HL-60/S4 treated with retinoic acid at 250 ng/mL for 4 days and 3 days (cell line): ENCODE measurements at regions not wholly inside any gene's neighbourhood (a gene's known extent, or its start where the extent isn't known, plus 50 kb on each side); places are given as distances from the start of the nearest gene placed in this dataset.
"Not testable (repeated sequence)": the region's sequence is repeated elsewhere in the genome, so short reads cannot be mapped to it uniquely, and the experiment has no call there.

Experiments
- in situ Hi-C: fragments of 300-500 bp; cut with MboI; formaldehyde crosslinking; loops from 2 replicates; pipeline ENCODE4 v1.7.0; 2022; ENCODE audit warnings: low sequenced_read_pairs

DNA sequence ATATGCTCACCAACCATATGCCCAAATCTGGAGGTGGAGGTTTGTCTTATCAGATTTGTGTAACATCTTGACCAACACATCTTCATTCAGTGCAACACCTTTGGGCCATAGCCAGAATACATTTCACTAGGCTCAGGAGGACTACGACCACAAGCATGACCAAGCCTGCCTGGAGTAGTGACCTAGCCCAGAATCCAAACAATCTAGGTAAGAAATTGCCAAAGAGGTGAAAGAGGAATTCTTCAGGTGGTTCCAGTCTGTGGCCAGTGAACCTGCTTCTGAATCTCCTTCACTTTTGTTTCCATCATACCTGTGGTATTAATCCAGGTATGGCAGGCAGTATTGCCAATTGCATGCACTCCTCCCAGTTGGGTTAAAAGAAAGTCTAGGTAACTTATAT, 112.8 kb upstream of the RAB18 start:
- in situ Hi-C loops = no loop called here

DNA sequence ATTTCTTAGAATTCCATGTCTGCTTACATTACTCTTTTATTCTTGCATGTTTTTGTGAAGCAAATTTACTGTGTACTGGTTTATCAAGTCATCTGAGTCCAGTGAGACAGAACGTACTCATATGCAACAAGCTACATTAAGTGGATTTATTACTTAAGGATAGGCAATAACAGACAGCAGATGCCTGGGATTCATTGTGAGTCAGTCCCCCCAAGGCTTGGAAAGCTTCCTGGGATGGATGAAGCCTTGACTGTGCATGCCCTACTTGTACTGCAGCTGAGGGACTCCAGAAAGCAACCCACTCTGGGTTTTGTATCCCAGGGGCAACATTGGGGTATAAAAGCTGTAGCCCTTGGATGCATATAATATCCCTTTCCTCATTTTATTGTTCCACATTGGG, 113.4 kb upstream of the RAB18 start:
- in situ Hi-C loops = no loop called here

DNA sequence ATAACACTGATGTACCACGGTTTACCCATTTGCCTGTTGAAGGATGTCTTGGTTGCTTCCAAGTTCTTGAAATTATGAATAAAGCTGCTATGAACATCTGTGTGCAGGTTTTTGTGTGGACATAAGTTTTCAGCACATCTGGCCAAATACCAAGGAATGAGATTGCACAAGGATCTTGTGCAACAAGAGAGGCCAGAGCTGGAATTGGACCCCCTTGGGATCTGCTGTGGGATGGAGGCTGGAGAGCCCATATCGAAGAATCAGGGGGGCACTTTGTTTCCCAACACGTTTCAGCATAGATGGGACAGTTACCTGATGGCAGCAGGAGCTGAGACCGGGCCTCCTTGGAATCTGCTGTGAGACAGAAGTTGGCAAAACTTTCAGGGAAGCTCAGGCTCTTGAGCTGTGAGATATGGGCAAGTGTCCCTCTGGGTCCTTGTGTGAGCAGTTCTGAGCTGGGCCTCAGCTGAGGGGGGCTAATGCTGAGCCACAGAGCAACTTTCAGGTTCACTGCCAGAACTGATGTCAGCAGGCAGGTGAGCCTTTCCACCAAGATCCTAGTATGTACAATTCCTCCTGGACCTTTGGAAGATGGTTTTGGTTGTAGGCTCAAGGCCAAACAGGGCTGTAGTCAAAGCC, 115.2 kb upstream of the RAB18 start:
- in situ Hi-C loops = no loop called here

DNA sequence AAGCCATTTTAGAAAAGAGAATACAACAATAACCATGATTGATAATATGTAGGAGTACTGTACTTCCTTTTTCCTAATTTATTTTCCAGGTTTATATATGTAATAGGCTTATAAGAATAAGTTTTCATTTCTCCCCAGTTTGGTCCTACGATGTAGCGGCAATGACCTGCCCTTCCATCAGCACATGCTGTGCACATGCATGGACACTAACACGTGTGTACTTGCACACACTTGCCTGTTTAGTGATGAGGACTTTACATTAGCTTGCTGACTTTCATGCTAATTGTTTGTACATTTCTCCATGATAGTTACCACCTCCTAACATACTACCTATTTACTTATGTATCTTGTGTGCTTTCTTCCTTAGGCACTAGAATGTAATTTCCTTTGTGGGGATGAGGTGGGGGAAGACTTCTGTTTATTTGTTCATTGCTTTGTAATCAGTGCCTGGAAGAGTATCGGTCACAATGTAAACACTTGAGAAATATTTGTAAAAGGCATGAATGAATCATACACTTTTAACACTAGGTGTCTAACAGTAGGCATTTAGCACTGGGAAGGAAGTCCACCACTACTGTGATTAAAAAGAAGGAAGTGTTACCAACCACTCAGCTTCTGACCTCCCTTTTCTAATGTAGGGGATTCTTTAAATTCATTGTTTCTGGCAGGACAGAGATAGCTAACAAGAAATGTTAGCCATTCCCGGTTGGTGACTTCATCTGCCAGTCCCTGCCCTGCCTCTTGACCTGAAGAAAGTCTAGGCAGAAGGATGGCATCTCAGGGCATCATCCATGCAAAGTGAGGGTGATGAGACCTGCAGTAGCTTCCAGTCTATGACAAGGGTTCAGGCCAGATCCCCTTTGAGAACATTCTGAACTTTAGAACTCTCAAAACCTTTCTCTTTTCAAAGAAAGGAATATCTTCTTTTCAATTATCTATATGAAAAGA, 120.2 kb upstream of the RAB18 start:
- in situ Hi-C loops = no loop called here

DNA sequence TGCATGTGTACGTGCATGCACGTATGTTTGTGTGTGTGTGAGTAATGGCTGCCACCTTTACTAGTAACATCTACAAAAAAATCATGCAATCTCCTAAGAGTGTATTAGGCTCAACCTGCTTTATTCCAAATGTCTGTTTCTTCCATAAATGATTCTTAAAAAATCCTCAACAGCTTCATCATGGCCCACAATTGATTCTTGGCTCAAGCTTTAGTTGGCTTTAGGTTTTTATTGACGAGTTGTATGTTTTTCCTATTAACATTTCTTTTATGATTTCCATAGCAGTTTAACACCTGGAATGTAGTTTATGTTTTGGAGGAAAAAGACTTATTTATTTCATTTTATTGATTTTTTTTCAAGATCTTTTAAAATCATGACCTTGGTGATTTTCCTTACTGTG, 121.9 kb upstream of the RAB18 start:
- in situ Hi-C loops = no loop called here

DNA sequence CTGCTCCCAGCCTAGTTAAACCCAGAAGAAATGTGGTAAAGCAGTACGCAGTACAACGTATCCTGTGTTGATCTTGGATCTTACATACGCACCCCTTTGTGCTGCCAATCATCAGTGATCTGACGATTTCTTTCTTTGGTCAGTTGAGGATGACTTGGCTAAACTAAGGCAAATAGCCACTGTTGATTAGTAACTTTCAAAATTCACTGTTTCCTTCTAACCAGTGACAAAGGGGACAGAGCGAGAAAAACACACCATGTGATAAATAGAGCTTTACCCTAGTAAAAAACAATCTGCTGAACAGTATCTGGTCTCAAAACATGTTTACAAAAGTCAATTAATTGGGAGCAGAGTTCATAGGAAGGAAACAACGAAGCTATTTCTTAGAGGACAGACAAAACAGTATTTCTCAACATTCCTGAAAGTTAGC, 123.2 kb upstream of the RAB18 start:
- in situ Hi-C loops = no loop called here

DNA sequence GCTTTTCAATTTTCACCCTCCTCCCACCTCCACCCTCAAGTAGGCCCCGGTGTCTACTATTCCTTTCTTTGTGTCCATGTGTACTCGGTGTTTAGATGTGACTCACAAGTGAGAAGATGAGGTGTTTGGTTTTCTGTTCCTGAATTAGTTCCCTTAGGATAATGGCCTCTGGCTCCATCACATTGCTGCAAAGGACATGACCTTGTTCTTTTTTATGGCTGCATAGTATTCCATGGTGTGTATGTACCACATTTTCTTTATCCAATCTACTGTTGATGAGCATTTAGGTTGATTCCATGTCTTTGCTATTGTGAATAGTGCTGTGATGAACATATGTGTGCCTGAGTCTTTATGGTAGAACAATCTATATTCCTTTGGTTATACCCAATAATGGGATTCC, 125.1 kb upstream of the RAB18 start:
- in situ Hi-C loops = not testable (repeated sequence)

DNA sequence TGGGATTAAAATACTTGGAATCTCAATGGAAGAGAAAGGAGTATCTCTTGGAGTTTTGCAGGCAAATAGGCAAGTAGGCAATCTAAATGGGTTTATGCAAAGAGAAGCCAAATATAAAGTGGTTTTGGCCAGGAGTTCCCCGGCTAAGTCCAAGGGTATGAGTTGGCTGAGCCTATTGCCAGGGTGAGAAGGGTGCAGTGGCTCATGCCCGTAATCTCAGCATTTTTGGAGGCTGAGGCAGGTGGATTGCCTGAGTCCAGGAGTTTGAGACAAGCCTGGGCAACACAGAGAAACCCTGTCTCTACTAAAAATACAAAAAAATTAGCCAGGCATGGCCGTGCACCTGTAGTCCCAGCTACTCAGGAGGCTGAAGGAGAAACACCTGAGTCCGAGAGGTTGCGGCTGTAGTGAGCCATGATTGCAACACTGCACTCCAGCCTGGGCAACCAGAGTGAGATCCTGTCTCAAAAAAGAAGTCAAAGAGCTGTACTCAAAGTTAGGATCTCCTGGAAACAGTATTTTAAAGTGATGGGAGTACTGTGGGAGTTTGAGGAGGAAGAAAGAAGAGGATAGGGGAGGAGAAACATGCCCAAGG, 130.4 kb upstream of the RAB18 start:
- in situ Hi-C loops = no loop called here

DNA sequence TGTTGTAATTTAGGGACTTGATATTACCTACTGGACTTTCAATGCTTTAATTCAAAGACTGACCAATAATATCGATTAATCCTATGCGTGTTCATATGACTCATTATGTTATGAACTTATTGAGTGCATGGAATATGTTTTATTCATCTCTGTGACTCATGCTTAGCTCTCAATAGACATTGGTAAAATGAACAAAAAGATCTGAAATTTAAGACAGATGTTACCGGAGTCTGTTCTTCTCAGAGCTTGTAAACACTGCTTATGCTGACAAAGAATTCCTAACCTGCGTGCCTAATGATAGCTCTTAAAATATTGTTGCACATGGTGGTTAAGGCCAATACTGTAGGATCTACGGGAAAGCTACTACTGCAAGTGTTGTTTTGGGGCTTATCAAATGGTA, 131.5 kb upstream of the ACBD5 start:
- in situ Hi-C loops = no loop called here

DNA sequence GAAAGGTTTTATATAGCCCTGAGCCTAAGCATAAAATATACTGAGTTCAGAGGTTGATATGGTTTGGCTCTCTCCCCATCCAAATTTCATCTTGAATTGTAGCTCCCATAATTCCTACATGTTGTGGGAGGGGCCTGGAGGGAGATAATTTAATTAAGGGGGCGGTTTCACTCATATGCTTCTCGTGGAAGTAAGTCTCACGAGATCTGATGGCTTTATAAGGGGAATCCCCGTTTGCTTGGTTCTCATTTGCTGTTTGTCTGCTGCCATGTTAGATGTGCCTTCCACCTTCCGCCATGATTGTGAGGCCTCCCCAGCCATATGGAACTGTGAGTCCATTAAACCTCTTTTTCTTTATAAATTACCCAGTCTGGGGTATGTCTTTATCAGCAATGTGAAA, 130.8 kb upstream of the ACBD5 start:
- in situ Hi-C loops = not testable (repeated sequence)

DNA sequence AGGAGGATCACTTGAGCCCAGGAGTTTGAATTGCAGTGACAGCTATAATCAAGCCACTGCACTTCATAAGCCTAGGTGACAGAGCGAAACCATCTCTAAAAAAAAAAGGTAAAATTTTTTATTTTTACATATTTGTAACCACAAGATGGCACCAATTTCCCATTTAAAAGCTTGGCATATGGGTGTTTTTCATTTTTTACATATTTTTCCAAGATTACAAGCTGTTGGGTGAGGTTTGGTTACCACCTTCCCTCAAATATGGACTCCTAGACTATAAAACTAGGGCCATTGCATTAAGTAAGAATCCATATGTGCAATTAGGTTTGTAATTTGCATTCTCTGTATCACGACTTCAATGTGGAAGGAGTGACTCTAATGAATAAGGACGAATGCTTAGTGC, 129.3 kb upstream of the ACBD5 start:
- in situ Hi-C loops = no loop called here

DNA sequence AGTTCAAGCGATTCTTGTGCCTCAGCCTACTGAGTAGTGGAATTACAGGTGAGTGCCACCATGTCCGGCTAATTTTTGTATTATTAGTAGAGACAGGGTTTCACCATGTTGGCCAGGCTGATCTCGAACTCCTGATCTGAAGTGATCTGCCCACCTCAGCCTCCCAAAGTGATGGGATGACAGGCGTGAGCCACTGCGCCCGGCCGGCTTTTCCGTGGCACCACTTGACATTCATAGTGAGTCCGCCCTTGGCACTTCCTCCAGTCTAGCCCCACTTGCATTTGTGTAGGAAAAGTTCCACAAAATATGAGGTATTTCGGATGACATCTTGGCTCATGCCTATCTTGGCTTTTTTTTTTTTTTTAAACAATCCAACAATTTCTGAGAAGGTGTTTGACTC, 128.1 kb upstream of the ACBD5 start:
- in situ Hi-C loops = no loop called here

DNA sequence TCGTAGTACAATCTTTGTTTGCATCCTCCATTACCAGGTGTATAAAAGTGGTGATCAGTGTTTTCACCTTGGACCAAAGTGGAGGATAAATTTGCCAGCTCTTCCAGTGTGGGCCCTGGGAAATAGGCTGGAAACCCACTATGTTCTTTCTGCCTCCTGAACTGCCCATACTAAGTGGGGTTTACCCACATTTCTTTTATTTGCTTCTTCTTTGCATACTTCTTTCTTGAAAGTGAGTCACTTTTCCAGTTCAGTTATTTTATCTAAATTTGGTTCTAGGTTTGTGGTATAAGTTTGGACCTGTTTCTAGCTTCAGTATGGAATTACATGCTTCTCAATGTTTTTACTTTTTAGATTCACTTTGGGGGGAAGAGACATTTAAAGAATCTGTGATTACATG, 126.2 kb upstream of the ACBD5 start:
- in situ Hi-C loops = no loop called here

DNA sequence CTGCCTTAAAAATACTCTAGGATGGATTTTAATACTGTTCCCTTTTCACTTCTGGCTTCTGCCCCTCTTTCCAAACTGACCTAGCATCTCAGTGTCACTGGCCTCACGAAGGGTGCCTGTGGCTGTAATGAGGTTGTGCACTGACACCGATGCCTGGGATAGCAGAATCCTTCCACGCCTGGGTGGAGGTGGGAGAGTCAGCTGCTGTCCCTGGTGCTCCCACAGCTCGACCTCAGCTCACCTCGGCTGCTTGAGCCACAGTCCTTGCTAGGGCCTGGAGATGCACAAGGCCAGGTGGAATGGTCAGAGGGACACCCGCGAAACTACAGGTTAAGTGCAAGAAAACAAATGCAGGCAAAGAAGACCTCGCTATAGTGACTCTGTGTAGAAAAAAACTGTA, 123.4 kb upstream of the ACBD5 start:
- in situ Hi-C loops = no loop called here

DNA sequence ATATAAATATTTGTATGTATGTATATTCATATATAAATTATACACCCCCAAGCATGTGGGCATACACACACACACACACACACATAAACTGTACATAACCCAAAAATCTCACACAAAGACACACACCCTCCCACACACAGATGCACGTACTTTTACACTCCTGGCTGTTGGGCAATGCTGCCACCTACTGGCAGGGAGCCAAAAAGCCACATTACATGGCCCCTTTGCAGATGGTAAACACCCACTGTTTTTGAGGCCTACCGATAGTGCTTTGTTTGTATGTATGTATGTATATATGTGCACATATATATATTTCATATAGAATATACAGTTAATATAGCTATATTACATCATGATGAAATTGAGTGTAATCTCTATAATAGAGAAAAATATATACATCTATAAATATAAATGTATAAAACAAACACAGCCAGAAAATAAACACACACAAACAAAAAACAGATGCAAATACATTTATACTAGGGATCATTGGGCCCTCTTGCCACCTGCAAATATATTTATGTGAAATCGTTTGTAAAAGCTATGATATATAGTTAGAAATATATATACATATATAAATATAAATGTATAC, 120.1 kb upstream of the ACBD5 start:
- in situ Hi-C loops = no loop called here

DNA sequence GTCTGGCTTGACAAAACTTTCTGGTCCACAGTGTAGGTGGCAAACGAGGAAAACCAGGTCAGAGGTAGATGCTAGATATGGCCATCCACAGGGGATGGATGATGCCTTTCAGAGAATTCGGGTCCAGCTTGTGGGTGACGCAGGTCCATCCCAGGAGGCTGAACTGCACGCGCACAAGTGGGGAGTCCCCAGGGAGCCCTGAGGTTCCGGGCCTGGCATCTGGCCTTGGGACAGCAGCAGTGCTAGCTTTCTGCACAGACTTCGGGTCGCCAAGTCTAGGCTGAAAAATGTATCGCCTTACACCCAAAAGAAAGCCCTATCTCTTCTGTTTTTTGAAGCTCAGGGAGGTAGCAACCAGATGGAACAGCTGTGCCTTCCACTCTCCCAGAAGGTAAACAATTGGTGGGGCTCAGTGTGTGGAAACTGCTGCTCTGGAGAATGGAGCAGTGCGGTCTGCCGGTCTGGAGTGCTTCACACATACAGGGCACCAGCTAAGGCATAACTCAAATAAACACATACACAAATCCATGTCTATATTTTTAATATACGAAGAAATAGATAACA, 119.3 kb upstream of the ACBD5 start:
- in situ Hi-C loops = loop anchor here (5.0 kb wide), 1 partner anchor 468 kb away; no protein-coding TSS in a partner anchor

DNA sequence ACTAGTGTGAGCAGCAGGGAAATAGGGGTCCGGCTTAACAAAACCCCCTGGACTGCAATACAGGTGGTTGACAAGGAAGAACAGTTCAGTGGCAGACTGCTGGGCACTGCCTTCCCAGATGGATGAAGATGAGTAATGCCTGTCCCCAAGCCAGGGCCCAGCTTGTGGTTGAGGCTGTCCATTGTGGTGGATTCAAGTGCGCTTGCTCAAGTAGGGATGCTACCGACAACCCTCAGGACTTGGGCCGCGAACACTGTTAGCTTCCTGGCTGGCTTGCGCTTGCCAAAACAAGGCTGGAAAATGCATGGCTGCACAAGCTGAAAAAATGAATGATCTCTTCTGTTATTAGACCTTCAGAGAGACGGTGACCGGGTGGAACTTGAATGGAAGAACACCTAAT, 116.1 kb upstream of the ACBD5 start:
- in situ Hi-C loops = loop anchor here (5.0 kb wide), 1 partner anchor 464 kb away; no protein-coding TSS in a partner anchor

DNA sequence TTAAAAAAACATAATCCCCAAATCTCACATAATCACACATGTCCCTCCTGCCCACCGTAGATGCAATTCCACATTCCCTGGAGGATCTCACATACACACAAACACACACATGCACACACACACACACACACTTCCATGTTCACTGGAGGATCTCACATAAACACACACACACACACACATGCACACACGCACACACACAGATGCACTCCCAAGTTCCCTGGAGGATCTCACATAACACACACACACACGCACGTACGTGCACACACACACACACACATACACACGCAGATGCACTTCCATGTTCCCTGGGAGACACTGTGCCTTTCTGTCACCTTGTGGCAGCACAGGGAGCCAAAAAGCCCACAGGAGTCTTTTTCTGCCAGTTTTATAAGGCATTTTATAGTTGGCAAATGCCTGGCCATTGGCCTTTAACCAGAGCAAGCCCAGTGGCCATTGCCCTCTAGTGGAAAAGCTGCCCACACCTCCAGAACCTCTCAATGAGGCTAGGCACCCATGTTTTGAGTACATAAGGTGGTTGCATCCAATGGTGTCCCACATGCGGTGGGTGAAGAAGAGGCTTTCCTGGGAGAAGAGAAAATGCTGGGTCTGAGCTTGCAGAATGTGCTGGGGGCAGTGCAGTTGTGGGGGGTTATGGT, 115.4 kb upstream of the ACBD5 start:
- in situ Hi-C loops = loop anchor here (5.0 kb wide), 1 partner anchor 464 kb away; no protein-coding TSS in a partner anchor

DNA sequence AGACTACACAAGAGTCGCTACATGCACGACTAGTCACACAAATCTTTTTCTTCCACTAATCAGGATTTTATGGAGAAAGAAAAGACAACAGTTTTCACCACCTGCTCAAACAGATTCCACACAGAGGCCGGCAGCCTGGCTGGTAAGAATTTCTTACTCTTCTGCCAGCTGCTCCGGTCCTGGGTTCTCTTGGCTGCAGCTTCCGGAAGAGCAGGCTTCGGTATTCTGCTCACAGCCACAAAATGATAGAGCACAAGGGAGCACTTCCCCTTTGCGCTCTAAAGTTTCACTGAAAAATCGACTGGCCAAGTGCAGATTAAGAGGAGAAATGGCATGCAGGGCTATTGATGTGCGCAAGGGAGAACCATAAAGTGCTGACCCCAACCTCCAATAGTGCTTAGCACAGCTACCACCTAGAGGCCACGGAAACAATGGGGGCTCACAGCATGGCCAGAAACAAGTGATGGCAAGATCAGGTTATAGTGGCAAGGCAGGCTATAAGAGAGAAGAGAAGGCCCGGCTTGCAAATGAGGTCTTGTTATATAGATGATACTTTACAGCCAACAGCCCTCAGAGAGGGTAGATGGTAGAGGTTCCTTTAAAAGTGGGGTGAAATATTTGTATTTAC, 114.2 kb upstream of the ACBD5 start:
- in situ Hi-C loops = loop anchor here (5.0 kb wide), 1 partner anchor 462 kb away; no protein-coding TSS in a partner anchor

DNA sequence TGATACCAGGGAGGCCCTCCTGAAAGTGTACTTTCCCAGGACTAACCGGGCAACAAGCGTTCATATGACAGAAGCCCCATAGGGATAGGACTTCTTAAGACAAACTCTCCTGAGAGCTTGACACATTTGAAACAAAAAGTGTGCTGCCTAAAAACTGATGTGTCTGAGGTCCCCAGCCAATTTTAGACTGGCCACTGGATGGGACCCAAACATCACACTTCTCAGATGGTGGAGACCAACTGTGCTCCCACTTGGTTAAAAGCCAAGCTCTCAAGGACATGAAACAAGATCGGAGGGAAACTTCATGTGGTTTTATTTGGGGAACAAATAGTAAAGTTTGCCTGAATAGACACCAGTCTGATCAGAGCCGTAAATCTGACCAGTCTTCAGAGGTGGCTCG, 113.5 kb upstream of the ACBD5 start:
- in situ Hi-C loops = not testable (repeated sequence)
